ENCODE measurements at regions not wholly inside any gene's neighbourhood (a gene's known extent, or its start where the extent isn't known, plus 50 kb on each side); places are given as distances from the start of the nearest gene placed in this dataset.

DNA sequence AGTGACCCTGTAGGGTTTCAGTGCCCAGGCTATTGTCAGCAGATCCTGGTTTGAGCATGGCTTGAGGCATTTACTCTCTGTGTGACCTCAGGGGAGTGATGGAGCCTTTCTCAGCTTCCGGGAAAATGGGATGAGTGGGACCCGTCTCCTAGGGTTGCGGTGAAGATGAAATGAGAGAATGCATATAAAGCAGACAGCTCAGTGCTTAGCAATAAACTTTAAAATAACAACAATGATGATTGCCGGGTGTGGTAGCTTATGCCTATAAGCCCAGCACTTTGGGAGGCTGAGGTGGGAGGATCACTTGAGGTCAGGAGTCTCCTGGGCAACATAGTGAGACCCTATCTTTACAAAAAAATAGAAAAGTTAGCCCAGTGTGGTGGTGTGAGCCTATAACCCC lies 106.0 kb upstream of the MTHFD1L start:
- no peak overlapping the region for H2BK12ac ChIP-seq (ENCODE audit: low read depth, low read length)
- no peak overlapping the region for H3K4ac ChIP-seq (replicated peaks; ENCODE audit: insufficient read length, low read depth, low read length)
- WGBS, 2 experiments (ENCODE audit: extremely low coverage in 1 of 2, insufficient coverage in 1 of 2, insufficient read length in 1 of 2, insufficient replicate concordance in 2 of 2, low coverage in 1 of 2, low lambda C conversion rate in 2 of 2, missing lambda C conversion rate in 1 of 2): 88% methylated on average over 4 of the region's 4 CpGs; no CpG with 5 or more reads in 1 of the 2 experiments
- no peak overlapping the region for H4K5ac ChIP-seq (ENCODE audit: insufficient read length, low read depth, low read length)
- FAIRE-seq: no peak
- H4K91ac ChIP-seq (replicated peaks; ENCODE audit: insufficient read length, low read length): no peak overlapping the region
- H2BK15ac ChIP-seq (ENCODE audit: low read length): no peak overlapping the region
- H2AFZ ChIP-seq (ENCODE audit: low read length): no peak overlapping the region
- no peak overlapping the region for H3K14ac ChIP-seq (ENCODE audit: insufficient read length)
- no peak for DNase-seq (ENCODE audit: low read depth in 1 of 2, low spot score in 2 of 2)
- H3K23me2 ChIP-seq (ENCODE audit: low read depth, low read length): no peaks in the 10 kb centered on the region
- no peak for TF ChIP-seq POU5F1 (IDR thresholded peaks at IDR 0.05; ENCODE audit: low read depth, low read length)
- TF ChIP-seq POLR2A (IDR thresholded peaks at IDR 0.05; ENCODE audit: control extremely low read depth in 1 of 2, low read depth in 2 of 2, low read length in 2 of 2): no peak
- TF ChIP-seq SRF (IDR thresholded peaks at IDR 0.05; ENCODE audit: low read depth, low read length): no peak
- TF ChIP-seq ASH2L (IDR thresholded peaks at IDR 0.05; ENCODE audit: low read length): no peak
- no peak for TF ChIP-seq EZH2 (IDR thresholded peaks at IDR 0.05; ENCODE audit: low read depth, low read length, severe bottlenecking)
- no peak overlapping the region for H3K4me2 ChIP-seq (ENCODE audit: insufficient read depth in 1 of 2, low read depth in 2 of 2, low read length in 2 of 2)
- peaks cover 0 to 1% (median 0%) of the 10 kb centered on the region in 4 experiments; a peak in 1 of 7 replicates for H3K4me1 ChIP-seq (replicated peaks in 1 of 4; ENCODE audit: control insufficient read depth in 3 of 4, insufficient read depth in 4 of 4, low read length in 3 of 4)
- no peak overlapping the region for H3K23ac ChIP-seq (ENCODE audit: insufficient read length)
- no peaks in the 10 kb centered on the region for H3K79me2 ChIP-seq (ENCODE audit: control insufficient read depth in 1 of 2, insufficient read depth in 2 of 2, low read length in 2 of 2)
- ChIA-PET CTCF (ENCODE audit: partially characterized antibody) (interaction anchor here (1.2 kb wide), 1 partner anchor 74 kb away, joined by 3 read pairs; no protein-coding TSS in a partner anchor), POLR2A (ENCODE audit: partially characterized antibody) (no interaction called here)
- no peak overlapping the region for H2AK5ac ChIP-seq (ENCODE audit: low read depth, low read length)
- no peaks in the 10 kb centered on the region for H4K20me1 ChIP-seq (replicated peaks in 1 of 2; ENCODE audit: control insufficient read depth in 1 of 2, insufficient read depth in 2 of 2, low read length in 2 of 2)
- H2BK20ac ChIP-seq (ENCODE audit: low read length): no peak overlapping the region
- H2BK120ac ChIP-seq (replicated peaks; ENCODE audit: low read depth, low read length): no peak overlapping the region
- no peaks in the 10 kb centered on the region for H3K36me3 ChIP-seq (ENCODE audit: control insufficient read depth in 2 of 4, insufficient read depth in 4 of 4, low read length in 3 of 4)
- no peaks in the 10 kb centered on the region for H3K79me1 ChIP-seq (ENCODE audit: low read depth, low read length)
- no peak overlapping the region for H4K8ac ChIP-seq (ENCODE audit: extremely low read depth, insufficient read depth, low read length)
- no peak overlapping the region for H3K27ac ChIP-seq (ENCODE audit: low read depth, low read length)
- H3K4me3 ChIP-seq (ENCODE audit: extremely low read depth in 1 of 4, insufficient read depth in 2 of 4, low read depth in 3 of 4, low read length in 4 of 4): no peak overlapping the region
- H3K56ac ChIP-seq (replicated peaks; ENCODE audit: insufficient read length, low read depth, low read length): no peak overlapping the region
- H3K9me3 ChIP-seq (ENCODE audit: insufficient read depth in 2 of 2, low read depth in 1 of 2, low read length in 1 of 2): no peaks in the 10 kb centered on the region
- no peak overlapping the region for H3K9ac ChIP-seq (replicated peaks in 1 of 4; ENCODE audit: extremely low read depth in 1 of 4, low read depth in 3 of 4, low read length in 3 of 4)
- H3K27me3 ChIP-seq (replicated peaks in 1 of 4; ENCODE audit: control insufficient read depth in 3 of 4, extremely low read depth in 1 of 4, insufficient read depth in 3 of 4, low read length in 3 of 4): no peaks in the 10 kb centered on the region; a peak in 1 of 7 replicates
- no peak overlapping the region for H2BK5ac ChIP-seq (ENCODE audit: low read depth, low read length)
- H3K18ac ChIP-seq (ENCODE audit: extremely low read depth, low read length): no peak overlapping the region

Data from H1 (cell line).